Neural cell (in vitro differentiated cells): ENCODE measurements at regions not wholly inside any gene's neighbourhood (a gene's known extent, or its start where the extent isn't known, plus 50 kb on each side); places are given as distances from the start of the nearest gene placed in this dataset.

Experiments used
- H2AFZ ChIP-seq: fragments of 200-600, 300-800 bp; sonication (generic), shearing (Covaris generic); 2 replicates; pipeline ENCODE4 v1.6.0; 2014; ENCODE audit warnings: low read depth, mild to moderate bottlenecking, antibody characterized with exemption, low read length, moderate library complexity
- H3F3A ChIP-seq: fragments of 200-600 bp; shearing (Covaris generic); 2 replicates; pipeline ENCODE4 v1.6.1; 2016; ENCODE audit warnings: mild to moderate bottlenecking, moderate library complexity, mixed read lengths, antibody characterized with exemption, low read length; ENCODE audit not compliant: insufficient read depth, poor library complexity, severe bottlenecking
- H3K27ac ChIP-seq: fragments of 200-600, 300-800 bp; sonication (generic), shearing (Covaris generic); 2 replicates; pipeline ENCODE4 v1.5.1; 2014; ENCODE audit warnings: mild to moderate bottlenecking, low read length, moderate library complexity
- H3K27me3 ChIP-seq: fragments of 300-800, 200-600 bp; sonication (generic), shearing (Covaris generic); 2 replicates; pipeline ENCODE4 v1.6.0; 2014; ENCODE audit warnings: mild to moderate bottlenecking, low read depth, low read length, moderate library complexity; ENCODE audit not compliant: insufficient read depth
- H3K36me3 ChIP-seq: fragments of 300-800, 200-600 bp; sonication (generic), shearing (Covaris generic); 2 replicates; pipeline ENCODE4 v1.5.1; 2014; ENCODE audit warnings: mild to moderate bottlenecking, antibody characterized with exemption, low read length, moderate library complexity; ENCODE audit not compliant: insufficient read depth
- H3K4me2 ChIP-seq: fragments of 300-800, 200-600 bp; sonication (generic), shearing (Covaris generic); 2 replicates; pipeline ENCODE4 v1.6.0; 2014; ENCODE audit warnings: mild to moderate bottlenecking, low read length
- H3K4me3 ChIP-seq: fragments of 300-800, 200-600 bp; sonication (generic), shearing (Covaris generic); 2 replicates; pipeline ENCODE4 v1.5.1; 2014; ENCODE audit warnings: mild to moderate bottlenecking, low read length, moderate library complexity
- H3K79me2 ChIP-seq: fragments of 200-600 bp; shearing (Covaris generic); replicated peaks from 2 replicates; pipeline ENCODE4 v1.6.0; 2014; ENCODE audit warnings: mild to moderate bottlenecking, low read length, moderate library complexity; ENCODE audit not compliant: insufficient read depth
- H3K9ac ChIP-seq: fragments of 300-800, 200-600 bp; sonication (generic), shearing (Covaris generic); 2 replicates; pipeline ENCODE4 v1.6.1; 2016; ENCODE audit warnings: mild to moderate bottlenecking, low read length, mixed read lengths
- H3K9me2 ChIP-seq: fragments of 200-600 bp; shearing (Covaris generic); 2 replicates; pipeline ENCODE4 v1.6.1; 2016; ENCODE audit warnings: mild to moderate bottlenecking, low read length, mixed read lengths; ENCODE audit not compliant: insufficient read depth
- H3K9me3 ChIP-seq: fragments of 200-600, 300-800 bp; sonication (generic), shearing (Covaris generic); 2 replicates; pipeline ENCODE4 v1.6.1; 2016; ENCODE audit warnings: mild to moderate bottlenecking, mixed run types, low read length, moderate library complexity, mixed read lengths
- H4K20me1 ChIP-seq: fragments of 200-600 bp; shearing (Covaris generic); 2 replicates; pipeline ENCODE4 v1.6.1; 2016; ENCODE audit warnings: mild to moderate bottlenecking, mixed run types; ENCODE audit not compliant: insufficient read depth
- CTCF ChIP-seq: fragments of 450-650 bp; IDR thresholded peaks from 2 replicates; pipeline ENCODE4 v1.5.1; 2014; ENCODE audit warnings: antibody characterized with exemption, mild to moderate bottlenecking, moderate library complexity; ENCODE audit not compliant: poor library complexity, severe bottlenecking
- EP300 ChIP-seq: fragments of 450-650 bp; conservative IDR thresholded peaks from 2 replicates; pipeline ENCODE4 v1.6.1; 2014; ENCODE audit warnings: antibody characterized with exemption, mild to moderate bottlenecking, moderate library complexity; ENCODE audit not compliant: poor library complexity, severe bottlenecking
- EZH2 ChIP-seq: fragments of 200-600, 300-800 bp; shearing (Covaris generic), sonication (generic); IDR thresholded peaks from 2 replicates; pipeline ENCODE4 v1.6.1; 2014; ENCODE audit warnings: antibody characterized with exemption, low read length, borderline replicate concordance, mild to moderate bottlenecking; ENCODE audit not compliant: insufficient read depth, poor library complexity, severe bottlenecking
- MXI1 ChIP-seq: fragments of 450-650 bp; conservative IDR thresholded peaks from 2 replicates; pipeline ENCODE4 v1.6.1; 2014; ENCODE audit warnings: antibody characterized with exemption, mild to moderate bottlenecking; ENCODE audit not compliant: poor library complexity, severe bottlenecking
- POLR2AphosphoS5 ChIP-seq: IDR thresholded peaks from 2 replicates; pipeline ENCODE4 v1.6.1; 2012
- RAD21 ChIP-seq: fragments of 450-650 bp; conservative IDR thresholded peaks from 2 replicates; pipeline ENCODE4 v1.6.1; 2014; ENCODE audit warnings: antibody characterized with exemption, mild to moderate bottlenecking, moderate library complexity
- REST ChIP-seq: IDR thresholded peaks from 2 replicates; pipeline ENCODE4 v1.6.1; 2012; ENCODE audit warnings: borderline replicate concordance
- SMC3 ChIP-seq: fragments of 450-650 bp; conservative IDR thresholded peaks from 2 replicates; pipeline ENCODE4 v1.6.1; 2014; ENCODE audit warnings: antibody characterized with exemption, mild to moderate bottlenecking, moderate library complexity; ENCODE audit not compliant: poor library complexity
- TAF1 ChIP-seq: IDR thresholded peaks from 2 replicates; pipeline ENCODE4 v1.6.1; 2012; ENCODE audit warnings: low read depth

GRCh38 chr3:17986348-17986816 is 244.0 kb upstream of the TBC1D5 start:
- Histone ChIP-seq H3K27ac (no peak overlapping the region), H2AFZ (no peak overlapping the region), H3K9me3 (no peaks in the 10 kb centered on the region), H4K20me1 (no peaks in the 10 kb centered on the region), H3K4me2 (no peak overlapping the region), H3F3A (no peaks in the 10 kb centered on the region), H3K9me2 (no peaks in the 10 kb centered on the region), H3K79me2 (no peaks in the 10 kb centered on the region), H3K4me3 (no peak overlapping the region), H3K9ac (no peak overlapping the region), H3K27me3 (no peaks in the 10 kb centered on the region), H3K36me3 (no peaks in the 10 kb centered on the region)
- TF ChIP-seq SMC3: no peak
- TF ChIP-seq RAD21: no peak
- no peak for TF ChIP-seq EZH2
- no peak for TF ChIP-seq POLR2AphosphoS5
- no peak for TF ChIP-seq REST
- TF ChIP-seq CTCF: no peak
- TF ChIP-seq MXI1: no peak
- TF ChIP-seq TAF1: no peak
- TF ChIP-seq EP300: no peak

- TF ChIP-seq EZH2 (no peak), POLR2AphosphoS5 (no peak), CTCF (no peak), MXI1 (no peak), SMC3 (no peak), EP300 (no peak), TAF1 (no peak), REST (no peak), RAD21 (no peak)
- Histone ChIP-seq H3K9me2 (no peaks in the 10 kb centered on the region), H3K4me2 (no peak overlapping the region)
Observed at GRCh38 chr3:17985658-17986347, 243.4 kb upstream of the TBC1D5 start.

More at GRCh38 chr3:17985658-17986347, 243.4 kb upstream of the TBC1D5 start:
- no peak overlapping the region for H3K27ac ChIP-seq
- no peaks in the 10 kb centered on the region for H4K20me1 ChIP-seq
- no peaks in the 10 kb centered on the region for H3K79me2 ChIP-seq
- H3K4me3 ChIP-seq: no peak overlapping the region
- no peaks in the 10 kb centered on the region for H3K36me3 ChIP-seq
- H3F3A ChIP-seq: no peaks in the 10 kb centered on the region
- no peak overlapping the region for H2AFZ ChIP-seq
- H3K27me3 ChIP-seq: no peaks in the 10 kb centered on the region
- H3K9ac ChIP-seq: no peak overlapping the region
- no peaks in the 10 kb centered on the region for H3K9me3 ChIP-seq
